ENCODE measurements at regions not wholly inside any gene's neighbourhood (a gene's known extent, or its start where the extent isn't known, plus 50 kb on each side); places are given as distances from the start of the nearest gene placed in this dataset.

DNA sequence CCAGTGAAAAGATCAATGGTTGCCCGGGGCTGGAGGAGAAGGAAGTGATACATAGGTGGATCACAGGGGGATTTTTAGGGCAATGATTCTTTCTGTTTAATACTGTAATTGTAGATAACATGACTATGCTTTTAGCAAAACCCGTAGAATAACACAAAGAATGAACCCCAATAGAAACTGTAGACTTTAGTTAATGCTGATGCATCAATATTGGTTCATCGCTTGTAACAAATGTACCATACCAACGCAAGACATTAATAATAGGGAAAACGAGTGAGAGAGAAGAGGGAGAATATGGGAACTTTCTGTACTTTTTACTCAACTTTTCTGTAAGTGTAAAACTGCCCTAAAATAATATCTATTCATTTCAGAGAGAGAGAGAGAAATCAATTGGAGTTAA lies 383.3 kb upstream of the ATP11B start:
- H3K4me1 ChIP-seq (replicated peaks; ENCODE audit: insufficient read depth) = peaks cover 15% of the 10 kb centered on the region
- no peak overlapping the region for H3K4me3 ChIP-seq
- H2AFZ ChIP-seq = no peak overlapping the region
- H3K9me3 ChIP-seq (ENCODE audit: insufficient read depth, low read depth) = no peaks in the 10 kb centered on the region
- no peaks in the 10 kb centered on the region for H3K79me2 ChIP-seq (ENCODE audit: low read depth)
- BruUV-seq (replicated peaks) = no TSS peak
- TF ChIP-seq, protein P1, sequence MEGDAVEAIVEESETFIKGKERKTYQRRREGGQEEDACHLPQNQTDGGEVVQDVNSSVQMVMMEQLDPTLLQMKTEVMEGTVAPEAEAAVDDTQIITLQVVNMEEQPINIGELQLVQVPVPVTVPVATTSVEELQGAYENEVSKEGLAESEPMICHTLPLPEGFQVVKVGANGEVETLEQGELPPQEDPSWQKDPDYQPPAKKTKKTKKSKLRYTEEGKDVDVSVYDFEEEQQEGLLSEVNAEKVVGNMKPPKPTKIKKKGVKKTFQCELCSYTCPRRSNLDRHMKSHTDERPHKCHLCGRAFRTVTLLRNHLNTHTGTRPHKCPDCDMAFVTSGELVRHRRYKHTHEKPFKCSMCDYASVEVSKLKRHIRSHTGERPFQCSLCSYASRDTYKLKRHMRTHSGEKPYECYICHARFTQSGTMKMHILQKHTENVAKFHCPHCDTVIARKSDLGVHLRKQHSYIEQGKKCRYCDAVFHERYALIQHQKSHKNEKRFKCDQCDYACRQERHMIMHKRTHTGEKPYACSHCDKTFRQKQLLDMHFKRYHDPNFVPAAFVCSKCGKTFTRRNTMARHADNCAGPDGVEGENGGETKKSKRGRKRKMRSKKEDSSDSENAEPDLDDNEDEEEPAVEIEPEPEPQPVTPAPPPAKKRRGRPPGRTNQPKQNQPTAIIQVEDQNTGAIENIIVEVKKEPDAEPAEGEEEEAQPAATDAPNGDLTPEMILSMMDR (conservative IDR thresholded peaks at IDR 0.05) = no peak
- TF ChIP-seq EZH2 (IDR thresholded peaks at IDR 0.05; ENCODE audit: low read depth) = no peak
- no peaks in the 10 kb centered on the region for H3K9me2 ChIP-seq (ENCODE audit: insufficient read depth)
- ChIA-PET CTCF (no interaction called here), POLR2A (ENCODE audit: unreplicated experiment) (no interaction called here)
- DNase-seq = no peak
- no peak overlapping the region for H3K4me2 ChIP-seq
- no peaks in the 10 kb centered on the region for H3K27me3 ChIP-seq (ENCODE audit: insufficient read depth, low read depth)
- H3F3A ChIP-seq (ENCODE audit: insufficient read depth, low read depth) = peaks cover 17% of the 10 kb centered on the region; the same call in 1 of the 2 replicates
- H3K36me3 ChIP-seq (ENCODE audit: low read depth) = no peaks in the 10 kb centered on the region
- no peaks in the 10 kb centered on the region for H4K20me1 ChIP-seq (ENCODE audit: insufficient read depth)
- H3K27ac ChIP-seq = no peak overlapping the region
- intact Hi-C loops (cut with micrococcal nuclease; ENCODE audit: unreplicated experiment) = loop anchor here (5.0 kb wide), 2 partner anchors 187 to 207 kb away; no protein-coding TSS in a partner anchor

DNA sequence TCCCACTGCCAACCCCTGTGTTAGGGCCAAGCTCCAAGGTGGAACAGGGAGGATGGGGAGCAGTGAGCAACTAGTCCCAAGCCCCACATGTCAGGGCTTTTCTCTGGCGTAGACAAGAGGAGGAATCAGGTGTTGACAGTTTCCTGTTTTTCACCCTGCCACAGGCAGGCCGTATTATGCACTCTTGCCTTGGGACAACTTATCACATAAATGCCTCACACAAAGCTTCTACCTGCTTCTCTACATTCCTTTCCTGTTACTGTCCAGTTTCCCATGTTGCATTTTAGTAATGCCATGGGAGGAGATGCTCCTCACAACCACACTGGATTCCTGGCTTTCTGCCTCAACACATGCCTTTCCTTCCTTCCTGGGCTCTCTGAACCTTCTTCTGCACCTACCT lies 381.2 kb upstream of the ATP11B start:
- Histone ChIP-seq H3K9me3 (ENCODE audit: insufficient read depth, low read depth) (no peaks in the 10 kb centered on the region), H3K79me2 (ENCODE audit: low read depth) (no peaks in the 10 kb centered on the region), H3K27me3 (ENCODE audit: insufficient read depth, low read depth) (no peaks in the 10 kb centered on the region), H3K4me3 (no peak overlapping the region), H3K36me3 (ENCODE audit: low read depth) (no peaks in the 10 kb centered on the region), H3K4me1 (replicated peaks; ENCODE audit: insufficient read depth) (peaks cover 15% of the 10 kb centered on the region), H3K4me2 (peak overlapping the region; percentile 39), H4K20me1 (ENCODE audit: insufficient read depth) (no peaks in the 10 kb centered on the region), H3K27ac (peak overlapping the region; percentile 50), H3K9me2 (ENCODE audit: insufficient read depth) (no peaks in the 10 kb centered on the region), H2AFZ (no peak overlapping the region), H3F3A (ENCODE audit: insufficient read depth, low read depth) (peaks cover 17% of the 10 kb centered on the region; the same call in 1 of the 2 replicates)
- intact Hi-C loops (cut with micrococcal nuclease; ENCODE audit: unreplicated experiment) = loop anchor here (1.0 to 5.0 kb wide), 3 partner anchors 23 to 205 kb away; no protein-coding TSS in a partner anchor
- BruUV-seq (replicated peaks) = no TSS peak
- peak; percentile 67 to 95 for DNase-seq
- TF ChIP-seq, protein P1 (conservative IDR thresholded peaks at IDR 0.05) = no peak
- TF ChIP-seq EZH2 (IDR thresholded peaks at IDR 0.05; ENCODE audit: low read depth) = no peak
- ChIA-PET CTCF (no interaction called here), POLR2A (ENCODE audit: unreplicated experiment) (no interaction called here)

DNA sequence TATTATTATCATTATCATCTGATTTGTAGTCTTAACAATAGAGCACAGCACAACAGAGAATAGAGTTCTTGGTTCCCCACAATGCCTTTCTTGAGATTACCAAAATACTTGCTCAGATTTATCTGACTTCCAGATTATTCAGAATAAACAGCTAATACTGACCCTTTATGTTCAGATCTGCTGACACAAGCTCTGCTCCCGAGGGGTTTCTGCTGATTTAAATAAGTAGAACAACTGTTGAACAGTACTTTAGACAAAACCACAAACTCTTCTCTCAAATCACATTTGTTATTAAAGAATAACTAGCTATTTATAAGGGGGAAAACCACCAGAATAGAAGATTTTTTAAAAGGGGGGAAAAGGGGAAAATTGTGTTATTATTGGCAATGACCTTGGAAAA lies 380.2 kb upstream of the ATP11B start:
- Histone ChIP-seq H3F3A (ENCODE audit: insufficient read depth, low read depth) (peaks cover 17% of the 10 kb centered on the region; the same call in 1 of the 2 replicates), H3K79me2 (ENCODE audit: low read depth) (no peaks in the 10 kb centered on the region), H3K9me2 (ENCODE audit: insufficient read depth) (no peaks in the 10 kb centered on the region), H2AFZ (no peak overlapping the region), H3K4me3 (no peak overlapping the region), H3K9me3 (ENCODE audit: insufficient read depth, low read depth) (no peaks in the 10 kb centered on the region), H3K4me1 (replicated peaks; ENCODE audit: insufficient read depth) (peaks cover 15% of the 10 kb centered on the region), H3K36me3 (ENCODE audit: low read depth) (no peaks in the 10 kb centered on the region), H3K4me2 (no peak overlapping the region), H3K27me3 (ENCODE audit: insufficient read depth, low read depth) (no peaks in the 10 kb centered on the region), H4K20me1 (ENCODE audit: insufficient read depth) (no peaks in the 10 kb centered on the region), H3K27ac (no peak overlapping the region)
- ChIA-PET POLR2A (ENCODE audit: unreplicated experiment) (no interaction called here), CTCF (interaction anchor here (0.5 kb wide), 1 partner anchor 712 kb away, joined by 12 read pairs; no protein-coding TSS in a partner anchor)
- intact Hi-C loops (cut with micrococcal nuclease; ENCODE audit: unreplicated experiment) = loop anchor here (5.0 kb wide), 2 partner anchors 184 to 204 kb away; no protein-coding TSS in a partner anchor
- TF ChIP-seq, protein P1 (conservative IDR thresholded peaks at IDR 0.05) = no peak
- TF ChIP-seq EZH2 (IDR thresholded peaks at IDR 0.05; ENCODE audit: low read depth) = no peak
- no TSS peak for BruUV-seq (replicated peaks)
- DNase-seq = no peak

Measured in PC-9 (cell line).